ENCODE measurements at regions not wholly inside any gene's neighbourhood (a gene's known extent, or its start where the extent isn't known, plus 50 kb on each side); places are given as distances from the start of the nearest gene placed in this dataset.
A peak's percentile ranks its signal among the peaks of the same experiment; 100 is the strongest.

GRCh38 chr4:38570647-38571276 lies 93.2 kb upstream of the KLF3 start:
- TF ChIP-seq POLR2A (IDR thresholded peaks at IDR 0.05) (no peak), CTCF (IDR thresholded peaks at IDR 0.05) (no peak), POLR2AphosphoS5 (IDR thresholded peaks at IDR 0.05) (no peak), EP300 (IDR thresholded peaks at IDR 0.05) (no peak)
- 86 to 88% methylated on average over 1 to 5 of the region's 5 CpGs for WGBS, 2 donors (ENCODE audit: low coverage in 1 of 2)
- ATAC-seq: no peak

GRCh38 chr4:38572793-38573192 lies 91.2 kb upstream of the KLF3 start:
- H3K27me3 ChIP-seq: no peaks in the 10 kb centered on the region
- H3K4me3 ChIP-seq: no peak overlapping the region
- H3K4me1 ChIP-seq: peaks cover 0 to 25% (median 11%) of the 10 kb centered on the region in 3 donors
- no peaks in the 10 kb centered on the region for H3K9me3 ChIP-seq
- no peak overlapping the region for H3K27ac ChIP-seq
- TF ChIP-seq CTCF (IDR thresholded peaks at IDR 0.05) (no peak), POLR2AphosphoS5 (IDR thresholded peaks at IDR 0.05) (no peak), POLR2A (IDR thresholded peaks at IDR 0.05) (no peak), EP300 (IDR thresholded peaks at IDR 0.05) (no peak)
- ATAC-seq: no peak
- H3K36me3 ChIP-seq: no peaks in the 10 kb centered on the region

More at GRCh38 chr4:38570647-38571276, 93.2 kb upstream of the KLF3 start:
- Histone ChIP-seq H3K27ac (no peak overlapping the region), H3K27me3 (no peaks in the 10 kb centered on the region), H3K4me3 (no peak overlapping the region), H3K9me3 (no peaks in the 10 kb centered on the region), H3K4me1 (peaks cover under 1 to 35% (median 14%) of the 10 kb centered on the region in 3 donors), H3K36me3 (no peaks in the 10 kb centered on the region)

- 41 to 56% methylated on average over 10 to 14 of the region's 17 CpGs for WGBS, 2 donors (ENCODE audit: low coverage in 1 of 2)
- TF ChIP-seq POLR2A (IDR thresholded peaks at IDR 0.05) (no peak), CTCF (IDR thresholded peaks at IDR 0.05) (no peak), POLR2AphosphoS5 (IDR thresholded peaks at IDR 0.05) (no peak), EP300 (IDR thresholded peaks at IDR 0.05) (no peak)
- ATAC-seq: peak; percentile 51
These were observed 89.3 kb upstream of the KLF3 start for GRCh38 chr4:38574559-38575333.

GRCh38 chr4:38576767-38577166 lies 87.2 kb upstream of the KLF3 start:
- WGBS, 2 donors (ENCODE audit: low coverage in 1 of 2): 93 to 100% methylated on average over 3 of the region's 3 CpGs
- ATAC-seq: no peak

More at GRCh38 chr4:38574559-38575333, 89.3 kb upstream of the KLF3 start:
- Histone ChIP-seq H3K36me3 (no peaks in the 10 kb centered on the region), H3K4me3 (no peak overlapping the region), H3K4me1 (peaks cover 0 to 25% (median 11%) of the 10 kb centered on the region in 3 donors), H3K9me3 (no peaks in the 10 kb centered on the region), H3K27me3 (no peaks in the 10 kb centered on the region), H3K27ac (peak overlapping the region in 3 of 4 donors; percentile 42 to 64 (median 56))

More at GRCh38 chr4:38576767-38577166, 87.2 kb upstream of the KLF3 start:
- Histone ChIP-seq H3K27me3 (no peaks in the 10 kb centered on the region), H3K36me3 (no peaks in the 10 kb centered on the region), H3K27ac (no peak overlapping the region), H3K4me1 (peaks cover 0 to 32% (median 11%) of the 10 kb centered on the region in 3 donors), H3K4me3 (no peak overlapping the region), H3K9me3 (no peaks in the 10 kb centered on the region)
- TF ChIP-seq POLR2A (IDR thresholded peaks at IDR 0.05): no peak
- TF ChIP-seq EP300 (IDR thresholded peaks at IDR 0.05): no peak
- TF ChIP-seq POLR2AphosphoS5 (IDR thresholded peaks at IDR 0.05): no peak
- TF ChIP-seq CTCF (IDR thresholded peaks at IDR 0.05): no peak

Measured in gastroesophageal sphincter (tissue), 4 donors.